Non-pigmented ciliary epithelial cell (primary cell): ENCODE measurements at regions not wholly inside any gene's neighbourhood (a gene's known extent, or its start where the extent isn't known, plus 50 kb on each side); places are given as distances from the start of the nearest gene placed in this dataset.

Experiments used
- DNase-seq: peaks from one replicate; pipeline ENCODE4 v3.0.0-alpha.2; 2010; ENCODE audit warnings: low read depth

GRCh38 chr9:1267141-1267570 lies 217.0 kb downstream of the DMRT2 start:
- no peak for DNase-seq

GRCh38 chr9:1267581-1267980 lies 217.4 kb downstream of the DMRT2 start:
- no peak for DNase-seq

DNA sequence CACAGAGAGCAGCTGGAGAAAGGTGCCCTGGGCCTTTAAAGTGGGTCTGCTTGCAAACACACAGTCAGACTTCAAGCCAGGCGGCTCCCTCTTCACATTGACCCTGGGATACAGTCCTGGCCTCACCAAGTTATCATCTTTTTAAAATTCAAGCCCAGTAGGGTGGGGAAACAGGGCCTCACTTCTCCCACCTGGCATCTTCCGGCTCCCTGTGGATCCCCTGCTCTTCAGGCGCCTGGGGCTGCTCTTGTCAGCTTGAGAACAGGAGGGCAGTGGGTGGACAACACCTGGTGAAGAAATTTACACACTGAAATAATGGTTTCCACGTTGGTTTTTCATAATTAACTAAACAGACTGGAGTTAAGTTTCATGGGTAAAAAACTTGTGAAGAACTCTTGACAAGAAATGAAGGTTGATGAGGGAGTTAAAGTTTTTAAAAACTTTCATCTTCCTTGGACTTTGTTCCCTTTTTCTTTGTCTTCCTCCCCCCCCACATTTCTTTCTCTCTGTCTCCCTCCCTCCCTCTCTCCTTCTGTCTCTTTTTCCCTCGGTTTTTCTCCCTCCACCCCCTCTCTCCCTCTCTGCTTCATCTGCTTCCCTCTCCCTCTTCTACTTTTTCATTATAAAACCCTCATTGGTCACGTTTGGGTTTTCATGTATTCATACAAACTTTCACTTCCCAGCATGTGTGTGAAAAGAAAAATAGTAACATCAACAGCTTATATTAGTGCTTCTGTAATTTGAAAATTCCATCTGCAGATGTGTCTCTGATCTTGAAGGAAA lies 219.6 kb downstream of the DMRT2 start:
- DNase-seq = no peak

GRCh38 chr9:1271367-1271766 lies 221.2 kb downstream of the DMRT2 start:
- no peak for DNase-seq

DNA sequence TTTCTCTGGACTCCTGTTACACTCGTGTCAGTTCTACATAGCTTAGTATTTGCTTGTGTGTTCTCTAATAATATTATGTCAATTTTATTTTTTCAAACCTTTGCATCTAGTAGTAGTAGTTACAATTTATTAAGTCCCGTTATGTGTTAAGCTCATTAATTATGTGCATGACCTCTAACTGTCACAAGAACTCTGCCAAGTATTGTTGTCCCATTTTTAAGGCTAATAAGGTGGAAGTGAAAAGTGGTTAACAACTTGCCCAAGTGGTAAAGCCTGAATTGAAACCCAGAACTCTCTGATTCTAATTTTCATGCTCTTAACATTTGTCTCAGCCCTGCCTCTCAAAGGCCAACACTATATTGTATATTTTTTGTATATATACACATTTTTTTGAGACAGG lies 221.6 kb downstream of the DMRT2 start:
- no peak for DNase-seq

GRCh38 chr9:1272488-1272887 lies 222.3 kb downstream of the DMRT2 start:
- DNase-seq = no peak

- DNase-seq = no peak
Measured at GRCh38 chr9:1273859-1274258, 223.7 kb downstream of the DMRT2 start.

GRCh38 chr9:1274334-1274733 lies 224.2 kb downstream of the DMRT2 start:
- DNase-seq = no peak

GRCh38 chr9:1276474-1276873 lies 226.3 kb downstream of the DMRT2 start:
- DNase-seq = no peak

- no peak for DNase-seq
Measured at GRCh38 chr9:1284727-1285126, 234.6 kb downstream of the DMRT2 start.

- DNase-seq = no peak
Measured at GRCh38 chr9:1285526-1285925, 235.4 kb downstream of the DMRT2 start.

GRCh38 chr9:1292384-1292783 lies 242.2 kb downstream of the DMRT2 start:
- no peak for DNase-seq

DNA sequence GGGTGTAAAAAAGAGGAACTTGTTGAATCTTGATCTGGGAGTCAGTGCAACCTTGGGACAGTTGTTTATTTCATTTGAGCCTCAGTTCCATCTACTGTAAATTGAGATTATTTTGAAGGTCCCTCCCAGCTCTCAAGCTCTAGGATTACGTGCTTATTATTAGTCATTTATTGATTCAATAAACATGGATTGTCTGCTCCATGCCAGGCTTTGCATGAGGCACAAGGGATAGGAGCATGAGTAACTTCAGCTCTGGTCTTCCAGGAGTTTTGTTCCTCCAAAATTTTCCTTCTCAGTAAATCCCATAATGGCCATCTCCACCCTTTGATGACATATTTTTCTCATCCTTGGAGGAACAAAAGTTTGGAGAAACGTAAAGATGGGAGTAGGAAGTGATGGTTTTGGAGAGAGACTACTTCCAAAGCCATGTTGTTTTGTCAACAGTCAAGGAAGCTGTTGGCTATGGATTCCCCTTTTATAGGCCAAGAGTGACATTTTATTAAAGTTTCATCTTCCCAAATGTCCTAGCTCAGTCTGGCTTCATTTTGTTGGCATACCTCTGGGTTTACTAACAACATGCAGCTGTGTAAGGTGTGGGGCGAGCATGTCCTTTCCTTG lies 244.6 kb downstream of the DMRT2 start:
- no peak for DNase-seq

DNA sequence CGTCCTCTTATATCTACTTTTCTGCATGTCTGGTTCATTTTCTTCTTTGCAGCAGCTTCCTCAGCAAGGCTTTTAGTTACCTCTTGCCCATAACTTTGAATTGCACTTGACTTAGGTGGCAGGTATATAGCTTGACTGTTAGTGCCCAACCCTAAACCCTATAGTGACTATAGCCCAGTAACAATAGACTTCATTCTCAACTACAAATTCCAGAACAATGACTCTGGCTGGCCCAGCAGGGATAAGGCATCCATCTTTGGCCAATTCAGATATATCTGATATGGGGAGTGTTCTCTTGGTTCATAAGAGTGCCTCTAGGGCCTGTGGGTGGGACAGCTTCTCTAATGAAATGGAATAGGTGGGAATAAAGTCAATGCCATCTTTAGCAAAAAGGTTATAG lies 246.2 kb downstream of the DMRT2 start:
- no peak for DNase-seq

- DNase-seq = no peak
Measured at GRCh38 chr9:1298046-1298445, 247.9 kb downstream of the DMRT2 start.

DNA sequence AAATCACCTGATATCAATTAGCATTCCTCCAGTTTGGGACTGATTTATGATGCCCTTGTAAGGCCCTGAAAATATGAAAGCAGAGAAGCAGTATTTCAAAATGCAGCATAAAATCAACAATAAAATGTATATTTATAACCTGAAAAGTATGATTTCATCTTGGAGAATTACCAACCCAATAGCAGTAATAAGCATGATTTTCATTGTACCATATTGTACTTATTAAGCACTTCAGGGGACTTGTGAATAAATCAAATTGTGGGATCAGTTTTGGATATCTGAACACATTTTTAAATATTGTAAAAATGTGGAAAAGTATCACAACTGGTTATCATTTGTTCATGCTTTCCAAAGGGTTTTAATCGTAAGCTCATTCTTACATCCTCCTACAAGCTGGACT lies 250.8 kb downstream of the DMRT2 start:
- DNase-seq = no peak

GRCh38 chr9:1303932-1304331 lies 253.8 kb downstream of the DMRT2 start:
- DNase-seq = no peak

DNA sequence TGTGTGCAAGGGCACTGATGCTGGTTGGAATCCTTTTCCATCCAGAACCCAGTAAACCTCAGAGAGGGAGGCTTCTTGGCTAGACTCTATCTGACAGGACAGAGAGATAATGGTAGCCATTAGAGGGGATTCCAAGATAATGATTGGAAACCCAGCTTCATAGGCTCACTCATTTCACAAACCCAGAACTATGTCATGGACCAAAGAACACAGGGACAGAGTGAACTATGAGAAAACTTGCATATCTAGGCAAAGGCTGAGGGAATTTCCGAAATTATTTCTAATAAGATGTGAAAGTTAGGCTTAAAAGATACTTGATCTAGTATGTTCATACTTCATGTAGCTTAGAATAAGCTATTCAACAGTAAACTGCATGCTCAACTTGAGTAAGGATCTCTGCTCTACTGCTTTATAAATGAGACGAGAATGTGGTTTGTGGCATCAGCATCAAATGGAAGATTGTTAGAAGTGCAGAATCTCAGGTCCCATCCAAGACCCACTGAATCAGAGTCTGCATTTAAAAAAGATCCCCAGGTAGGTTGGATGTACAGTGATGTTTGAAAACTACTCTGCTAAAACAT lies 261.4 kb downstream of the DMRT2 start:
- no peak for DNase-seq

- DNase-seq = no peak
Measured at GRCh38 chr9:1319436-1319835, 269.3 kb downstream of the DMRT2 start.

DNA sequence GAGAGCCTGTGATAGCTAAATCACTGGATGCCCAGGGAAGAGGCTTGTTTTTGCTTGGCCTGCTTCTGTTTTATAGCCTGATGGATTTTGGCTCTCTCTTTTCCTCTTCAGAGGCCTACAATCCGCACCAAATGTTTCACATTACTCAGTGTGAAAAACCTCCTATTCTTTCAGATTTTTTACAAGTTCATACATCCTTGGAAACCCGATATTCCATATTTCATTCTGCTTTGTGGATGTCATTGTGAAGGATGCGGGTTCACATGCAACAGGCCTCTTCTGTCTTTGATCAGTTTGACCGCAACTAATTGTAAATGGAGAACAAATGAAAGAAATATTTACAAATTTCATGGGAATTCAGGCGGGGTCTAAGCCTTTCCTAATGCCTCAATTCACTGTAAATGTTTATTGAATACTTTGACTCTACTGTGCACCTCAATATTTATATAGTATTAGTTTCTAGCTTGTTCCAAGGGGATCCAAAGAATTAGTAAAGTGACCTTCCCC lies 269.9 kb downstream of the DMRT2 start:
- no peak for DNase-seq

- no peak for DNase-seq
Measured at GRCh38 chr9:1320607-1321195, 270.5 kb downstream of the DMRT2 start.

GRCh38 chr9:1327467-1327866 lies 277.3 kb downstream of the DMRT2 start:
- DNase-seq = no peak

DNA sequence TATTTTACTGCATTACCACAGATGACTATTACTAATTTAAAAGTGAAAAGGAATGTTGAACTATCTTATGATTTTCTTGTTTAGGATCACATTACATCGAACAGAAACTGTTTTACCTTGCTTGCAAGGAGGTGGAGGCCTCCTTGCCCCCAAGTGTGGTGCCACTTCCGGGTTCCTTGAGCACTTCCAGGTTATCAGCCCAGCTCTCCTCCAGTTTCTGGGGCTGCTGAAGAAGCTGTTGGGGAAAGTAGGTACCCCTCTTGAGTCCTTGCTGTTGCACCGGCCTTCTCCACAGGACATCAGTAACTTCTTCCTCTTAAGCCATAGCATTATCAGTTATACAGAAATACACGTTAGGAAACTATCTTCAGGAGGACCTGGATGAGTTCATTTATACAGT lies 278.2 kb downstream of the DMRT2 start:
- no peak for DNase-seq
